DMS 273 treated with DMSO at 0.1 percent for 48 hours (cell line): ENCODE measurements at regions not wholly inside any gene's neighbourhood (a gene's known extent, or its start where the extent isn't known, plus 50 kb on each side); places are given as distances from the start of the nearest gene placed in this dataset.

Experiments used
- DNase-seq: peaks from one replicate; lab custom pipeline; 2025; lab: John Stamatoyannopoulos, UW

GRCh38 chr4:58935332-58935731, 1825.1 kb upstream of the IGFBP7 start:
- DNase-seq: no peak

GRCh38 chr4:58936436-58936835, 1826.3 kb upstream of the IGFBP7 start:
- no peak for DNase-seq

- no peak for DNase-seq
Observed at GRCh38 chr4:58940167-58940566, 1830.0 kb upstream of the IGFBP7 start.

GRCh38 chr4:58941286-58941685, 1831.1 kb upstream of the IGFBP7 start:
- DNase-seq: no peak

GRCh38 chr4:58953575-58953974, 1843.4 kb upstream of the IGFBP7 start:
- no peak for DNase-seq

- no peak for DNase-seq
Observed at GRCh38 chr4:58957711-58958110, 1847.5 kb upstream of the IGFBP7 start.

GRCh38 chr4:58961283-58961682, 1851.1 kb upstream of the IGFBP7 start:
- DNase-seq: no peak

- DNase-seq: no peak
Observed at GRCh38 chr4:58961925-58962324, 1851.7 kb upstream of the IGFBP7 start.

- DNase-seq: no peak
Observed at GRCh38 chr4:58962424-58962823, 1852.2 kb upstream of the IGFBP7 start.

- DNase-seq: no peak
Observed at GRCh38 chr4:58981828-58982227, 1871.6 kb upstream of the IGFBP7 start.

- DNase-seq: no peak
Observed at GRCh38 chr4:58983887-58984286, 1873.7 kb upstream of the IGFBP7 start.

GRCh38 chr4:59002148-59002547, 1892.0 kb upstream of the IGFBP7 start:
- DNase-seq: no peak

- no peak for DNase-seq
Observed at GRCh38 chr4:59024257-59024656, 1914.1 kb upstream of the IGFBP7 start.

GRCh38 chr4:59037812-59038211, 1927.6 kb upstream of the IGFBP7 start:
- DNase-seq: no peak

- DNase-seq: no peak
Observed at GRCh38 chr4:59039046-59039445, 1928.9 kb upstream of the IGFBP7 start.

- no peak for DNase-seq
Observed at GRCh38 chr4:59044286-59044900, 1934.2 kb upstream of the IGFBP7 start.

GRCh38 chr4:59054086-59054485, 1943.9 kb upstream of the IGFBP7 start:
- no peak for DNase-seq

GRCh38 chr4:59057804-59058203, 1947.6 kb upstream of the IGFBP7 start:
- DNase-seq: no peak

- no peak for DNase-seq
Observed at GRCh38 chr4:59058543-59058942, 1948.4 kb upstream of the IGFBP7 start.

- DNase-seq: no peak
Observed at GRCh38 chr4:59060002-59060846, 1950.0 kb upstream of the IGFBP7 start.

- DNase-seq: no peak
Observed at GRCh38 chr4:59060895-59061294, 1950.7 kb upstream of the IGFBP7 start.

- DNase-seq: no peak
Observed at GRCh38 chr4:59063015-59063720, 1953.0 kb upstream of the IGFBP7 start.
